ENCODE measurements at regions not wholly inside any gene's neighbourhood (a gene's known extent, or its start where the extent isn't known, plus 50 kb on each side); places are given as distances from the start of the nearest gene placed in this dataset.

DNA sequence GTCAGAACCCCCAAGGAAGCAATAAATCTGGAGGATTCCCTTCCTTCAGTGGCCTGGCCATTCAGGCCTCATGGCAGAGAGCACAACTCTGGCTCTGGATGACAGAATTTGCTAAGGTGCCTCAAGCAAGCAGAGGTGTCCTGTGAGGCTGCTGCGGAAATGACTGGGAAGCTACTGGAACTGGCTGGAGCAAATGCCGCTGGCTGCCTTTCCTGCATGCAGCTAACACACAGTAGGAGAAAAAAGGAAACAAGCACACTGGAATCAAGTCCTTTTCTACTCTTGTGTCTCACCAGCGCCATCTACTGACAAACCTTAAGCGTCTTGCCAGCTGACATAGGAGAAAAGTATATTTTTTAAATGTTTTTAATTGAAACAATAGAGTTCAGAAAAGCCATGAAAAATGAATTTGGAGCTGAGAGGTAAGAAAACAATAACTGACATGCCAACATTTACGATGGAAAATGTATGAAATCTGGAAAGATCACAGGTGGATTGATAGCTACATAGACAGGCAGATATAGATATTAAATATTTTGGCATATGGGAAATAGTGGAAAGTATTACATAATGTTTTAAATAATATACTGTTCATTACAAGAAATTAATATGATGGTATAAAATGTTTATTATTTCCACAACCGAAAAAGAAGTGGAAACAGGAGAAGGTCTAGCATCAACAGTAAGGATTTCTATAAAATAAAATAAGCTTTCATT, 951.6 kb downstream of the ANKRD7 start:
- TF ChIP-seq, protein P1, sequence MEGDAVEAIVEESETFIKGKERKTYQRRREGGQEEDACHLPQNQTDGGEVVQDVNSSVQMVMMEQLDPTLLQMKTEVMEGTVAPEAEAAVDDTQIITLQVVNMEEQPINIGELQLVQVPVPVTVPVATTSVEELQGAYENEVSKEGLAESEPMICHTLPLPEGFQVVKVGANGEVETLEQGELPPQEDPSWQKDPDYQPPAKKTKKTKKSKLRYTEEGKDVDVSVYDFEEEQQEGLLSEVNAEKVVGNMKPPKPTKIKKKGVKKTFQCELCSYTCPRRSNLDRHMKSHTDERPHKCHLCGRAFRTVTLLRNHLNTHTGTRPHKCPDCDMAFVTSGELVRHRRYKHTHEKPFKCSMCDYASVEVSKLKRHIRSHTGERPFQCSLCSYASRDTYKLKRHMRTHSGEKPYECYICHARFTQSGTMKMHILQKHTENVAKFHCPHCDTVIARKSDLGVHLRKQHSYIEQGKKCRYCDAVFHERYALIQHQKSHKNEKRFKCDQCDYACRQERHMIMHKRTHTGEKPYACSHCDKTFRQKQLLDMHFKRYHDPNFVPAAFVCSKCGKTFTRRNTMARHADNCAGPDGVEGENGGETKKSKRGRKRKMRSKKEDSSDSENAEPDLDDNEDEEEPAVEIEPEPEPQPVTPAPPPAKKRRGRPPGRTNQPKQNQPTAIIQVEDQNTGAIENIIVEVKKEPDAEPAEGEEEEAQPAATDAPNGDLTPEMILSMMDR (conservative IDR thresholded peaks at IDR 0.05; ENCODE audit: low read length), result peak; percentile 38
- peak; percentile 3 for DNase-seq (ENCODE audit: low read depth)
- H3K4me3 ChIP-seq (ENCODE audit: low read length), result no peak overlapping the region

DNA sequence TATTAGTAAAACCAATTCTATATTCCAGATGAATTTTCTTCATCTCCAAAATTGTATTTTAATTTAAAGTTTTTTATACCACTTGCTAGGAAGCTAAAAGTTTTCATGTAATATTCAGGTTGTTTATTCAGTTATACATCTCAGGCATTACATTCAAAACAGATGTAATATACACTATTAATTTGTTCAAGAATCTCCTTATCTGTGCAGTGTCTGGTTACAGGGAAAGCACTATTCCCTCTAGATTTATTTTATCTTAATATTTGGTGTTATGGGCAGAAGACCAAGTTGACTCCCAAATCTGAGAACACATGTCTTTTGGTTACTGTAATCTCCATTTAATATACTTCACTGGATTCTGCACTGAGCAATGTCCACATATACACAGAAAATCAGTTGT, 953.4 kb downstream of the ANKRD7 start:
- TF ChIP-seq, protein P1 (conservative IDR thresholded peaks at IDR 0.05; ENCODE audit: low read length), result no peak

DNA sequence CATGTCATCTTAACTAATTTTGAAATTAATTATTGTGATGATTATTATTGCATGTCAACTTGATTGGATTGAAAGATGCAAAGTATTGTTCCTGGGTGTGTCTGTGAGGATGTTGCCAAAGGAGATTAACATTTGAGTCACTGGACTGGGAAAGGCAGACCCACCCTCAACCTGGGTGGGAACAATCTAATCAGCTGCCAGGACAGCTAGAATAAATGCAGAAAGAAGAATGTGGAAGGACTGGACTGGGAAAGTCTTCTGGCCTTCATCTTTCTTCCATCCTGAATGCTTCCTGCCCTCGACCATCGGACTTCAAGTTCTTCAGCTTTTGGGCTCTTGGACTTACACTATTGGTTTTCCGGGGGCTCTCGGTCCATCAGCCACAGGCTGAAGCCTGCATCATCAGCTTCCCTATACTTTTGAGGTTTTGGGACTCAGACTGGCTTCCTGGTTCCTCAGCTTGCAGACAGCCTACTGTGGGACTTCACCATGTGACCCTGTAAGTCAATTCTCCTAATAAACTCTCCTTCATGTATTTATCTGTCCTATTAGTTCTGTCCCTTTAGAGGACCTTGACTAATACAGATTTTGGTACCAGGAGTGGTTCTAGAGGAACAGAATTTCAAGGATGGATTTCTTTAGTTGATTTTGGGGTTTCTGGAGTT, 959.8 kb downstream of the ANKRD7 start:
- no peak overlapping the region for H3K4me3 ChIP-seq (ENCODE audit: low read length)
- TF ChIP-seq, protein P1 (conservative IDR thresholded peaks at IDR 0.05; ENCODE audit: low read length), result no peak
- no peak for DNase-seq (ENCODE audit: low read depth)

More for the DNA sequence above, 953.4 kb downstream of the ANKRD7 start:
- no peak overlapping the region for H3K4me3 ChIP-seq (ENCODE audit: low read length)
- DNase-seq (ENCODE audit: low read depth), result no peak

DNA sequence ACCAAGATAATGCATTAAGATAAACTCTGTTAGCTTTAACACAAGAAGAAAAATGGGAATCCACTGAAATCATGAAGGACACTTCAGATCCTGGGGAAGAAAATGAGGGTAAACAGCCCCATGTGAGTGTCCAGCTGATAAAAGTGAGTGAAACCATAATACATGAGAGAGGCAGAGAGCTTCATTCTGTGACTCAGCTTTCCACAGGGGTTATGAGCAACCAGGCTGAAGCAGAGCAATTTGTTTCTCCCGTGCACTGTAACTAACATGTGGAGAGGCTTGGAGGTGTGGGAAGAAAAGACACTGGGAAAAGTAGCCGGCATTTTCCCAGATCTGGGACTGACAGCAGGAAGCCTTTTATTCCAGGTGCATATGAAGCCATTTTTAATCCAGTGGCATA, 971.7 kb downstream of the ANKRD7 start:
- no peak overlapping the region for H3K4me3 ChIP-seq (ENCODE audit: low read length)
- no peak for DNase-seq (ENCODE audit: low read depth)
- TF ChIP-seq, protein P1 (conservative IDR thresholded peaks at IDR 0.05; ENCODE audit: low read length), result no peak

DNA sequence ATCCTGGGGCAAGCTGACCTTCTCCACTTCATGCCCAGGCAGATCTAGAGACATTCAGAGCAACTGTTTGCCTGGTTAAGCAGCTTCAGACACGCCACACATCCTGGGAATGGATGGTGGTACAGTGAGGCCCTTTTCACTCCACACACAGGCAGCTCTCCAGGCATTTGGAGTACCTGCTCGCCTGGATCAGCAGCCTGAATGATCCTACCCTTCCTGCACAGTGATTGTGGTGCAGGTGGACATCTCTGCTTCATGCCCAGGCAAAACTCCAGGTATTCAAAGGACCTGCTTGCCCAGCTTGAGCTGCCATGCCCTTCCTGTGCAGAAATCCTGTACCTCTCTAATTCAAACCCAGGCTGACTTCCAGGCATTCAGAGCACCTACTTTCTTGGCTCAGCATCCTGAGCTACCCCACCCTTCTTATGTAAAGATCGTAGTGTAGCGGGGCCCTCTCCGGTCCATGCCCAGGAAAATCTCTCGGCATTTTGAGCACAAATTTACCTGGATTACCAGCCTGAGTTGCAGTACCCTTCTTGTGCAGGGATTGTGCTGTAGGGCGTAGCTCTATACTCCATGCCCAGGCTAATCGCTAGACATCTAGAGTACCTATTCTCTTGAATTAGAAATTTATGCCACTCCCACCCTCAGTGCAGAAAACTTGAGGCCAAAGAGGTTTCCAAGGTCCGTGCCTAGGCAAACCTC, 972.8 kb downstream of the ANKRD7 start:
- H3K4me3 ChIP-seq (ENCODE audit: low read length), result no peak overlapping the region
- DNase-seq (ENCODE audit: low read depth), result no peak
- TF ChIP-seq, protein P1 (conservative IDR thresholded peaks at IDR 0.05; ENCODE audit: low read length), result no peak

DNA sequence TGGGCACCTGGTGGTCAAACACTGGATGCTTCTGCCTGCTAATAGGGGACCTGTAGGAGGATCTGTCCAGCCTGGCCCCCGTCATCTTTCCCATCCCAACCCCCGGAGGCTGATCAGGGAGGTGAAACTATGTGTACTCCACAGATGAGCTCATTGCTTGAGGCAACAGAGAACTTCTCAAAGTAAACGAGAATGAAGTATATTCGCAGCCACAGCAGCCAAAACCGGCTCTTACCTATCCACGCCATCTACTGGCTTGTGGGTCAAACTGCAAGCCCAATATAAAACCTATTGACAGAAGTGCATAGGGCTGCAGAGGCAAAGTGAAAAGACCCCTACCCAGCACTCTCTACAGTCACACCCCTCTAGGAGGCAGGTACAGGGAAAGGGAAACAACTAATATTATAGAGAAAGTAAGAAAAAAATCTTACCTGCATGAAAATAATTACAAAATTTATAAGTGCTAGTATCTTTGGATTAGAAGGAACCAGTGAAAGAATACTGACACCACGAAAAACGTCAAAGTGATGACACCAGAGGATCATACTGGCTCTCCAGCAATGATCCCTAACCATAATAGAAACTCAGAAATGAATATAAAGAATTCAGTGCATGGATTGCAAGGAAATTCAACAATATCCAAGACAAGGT, 973.5 kb downstream of the ANKRD7 start:
- H3K4me3 ChIP-seq (ENCODE audit: low read length), result no peak overlapping the region

More for the DNA sequence above, 973.5 kb downstream of the ANKRD7 start:
- TF ChIP-seq, protein P1 (conservative IDR thresholded peaks at IDR 0.05; ENCODE audit: low read length), result peak; percentile 25
- DNase-seq (ENCODE audit: low read depth), result peak; percentile 2
